ENCODE measurements at regions not wholly inside any gene's neighbourhood (a gene's known extent, or its start where the extent isn't known, plus 50 kb on each side); places are given as distances from the start of the nearest gene placed in this dataset.
"Not testable (repeated sequence)": the region's sequence is repeated elsewhere in the genome, so short reads cannot be mapped to it uniquely, and the experiment has no call there.

DNA sequence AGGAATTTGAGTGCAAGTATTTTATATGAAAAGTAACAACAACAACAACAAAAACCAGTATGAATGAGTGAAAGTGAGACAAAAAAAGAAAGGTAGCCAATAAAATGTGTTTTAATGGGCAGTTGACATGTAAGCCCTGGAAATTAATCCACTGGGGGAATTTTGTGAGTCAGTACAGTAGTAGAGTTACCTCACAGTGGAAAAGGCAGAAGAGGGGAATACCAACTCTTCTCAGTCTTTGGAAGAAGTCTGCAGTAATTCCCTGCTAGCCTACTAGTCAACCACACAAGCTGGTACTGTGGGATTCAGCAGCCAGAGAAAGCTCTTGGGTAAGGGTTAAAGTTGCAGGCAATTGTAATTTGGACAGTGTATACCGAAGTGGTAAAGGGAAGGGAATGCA lies 76.3 kb upstream of the IL15 start:
- 42 to 44% methylated on average over 1 of the region's 1 CpG for WGBS, 2 donors
- H3K9me3 ChIP-seq (ENCODE audit: control insufficient read depth in 2 of 2, insufficient read depth in 1 of 2, low read depth in 1 of 2, low read length in 1 of 2), result no peaks in the 10 kb centered on the region
- H3K27me3 ChIP-seq (ENCODE audit: control insufficient read depth in 1 of 2, insufficient read depth in 2 of 2, low read length in 2 of 2), result no peaks in the 10 kb centered on the region
- H3K27ac ChIP-seq (ENCODE audit: low read depth in 2 of 2, low read length in 1 of 2), result no peak overlapping the region
- no peak overlapping the region for H3K4me3 ChIP-seq (ENCODE audit: low read depth in 1 of 2, low read length in 2 of 2)
- H3K4me1 ChIP-seq (ENCODE audit: control insufficient read depth in 2 of 2, insufficient read depth in 2 of 2, low read length in 1 of 2), result no peaks in the 10 kb centered on the region
- H3K36me3 ChIP-seq (ENCODE audit: control insufficient read depth in 2 of 2, insufficient read depth in 2 of 2, low read length in 1 of 2), result no peaks in the 10 kb centered on the region

DNA sequence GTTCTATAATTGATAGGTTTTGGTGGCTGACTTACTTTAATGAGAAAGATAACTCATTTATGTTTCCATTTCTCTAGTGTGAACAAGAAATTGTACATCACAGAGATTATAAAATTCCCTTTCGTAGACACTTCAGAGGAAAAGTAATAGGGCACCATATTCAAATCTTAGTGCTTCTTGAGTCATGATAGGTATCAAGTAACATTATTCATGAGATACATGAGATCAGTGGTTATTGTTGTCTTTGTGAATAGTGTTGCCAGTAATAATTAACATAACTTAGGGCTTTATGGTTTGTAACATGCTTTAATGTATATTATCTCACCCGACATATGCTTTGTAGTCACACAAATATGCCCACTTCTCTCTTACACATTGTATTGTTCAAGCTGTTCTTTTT lies 73.7 kb upstream of the IL15 start:
- WGBS, 2 donors, result 93 to 94% methylated on average over 2 of the region's 2 CpGs
- no peak overlapping the region for H3K27ac ChIP-seq (ENCODE audit: low read depth in 2 of 2, low read length in 1 of 2)
- H3K27me3 ChIP-seq (ENCODE audit: control insufficient read depth in 1 of 2, insufficient read depth in 2 of 2, low read length in 2 of 2), result no peaks in the 10 kb centered on the region
- H3K4me1 ChIP-seq (ENCODE audit: control insufficient read depth in 2 of 2, insufficient read depth in 2 of 2, low read length in 1 of 2), result no peaks in the 10 kb centered on the region
- H3K9me3 ChIP-seq (ENCODE audit: control insufficient read depth in 2 of 2, insufficient read depth in 1 of 2, low read depth in 1 of 2, low read length in 1 of 2), result no peaks in the 10 kb centered on the region
- H3K4me3 ChIP-seq (ENCODE audit: low read depth in 1 of 2, low read length in 2 of 2), result no peak overlapping the region
- H3K36me3 ChIP-seq (ENCODE audit: control insufficient read depth in 2 of 2, insufficient read depth in 2 of 2, low read length in 1 of 2), result no peaks in the 10 kb centered on the region

DNA sequence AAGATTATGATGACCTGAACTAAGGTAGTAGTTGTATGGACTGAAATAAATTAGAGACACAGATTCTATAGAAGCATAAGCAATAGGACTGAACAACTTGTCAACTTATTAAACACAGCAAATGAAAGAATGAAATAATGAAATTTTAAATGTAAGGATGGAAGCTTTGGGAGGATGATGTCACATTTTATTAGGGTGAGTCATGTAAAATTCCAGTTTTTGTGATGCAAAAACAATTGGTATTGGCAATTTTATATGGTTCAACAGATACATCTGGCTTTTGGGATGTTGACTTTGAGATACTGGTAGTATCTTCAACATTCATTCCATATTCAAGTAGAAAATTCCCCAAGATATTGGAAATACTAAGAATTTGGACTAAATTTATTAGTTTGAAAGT lies 72.7 kb upstream of the IL15 start:
- H3K4me1 ChIP-seq (ENCODE audit: control insufficient read depth in 2 of 2, insufficient read depth in 2 of 2, low read length in 1 of 2), result no peaks in the 10 kb centered on the region
- H3K9me3 ChIP-seq (ENCODE audit: control insufficient read depth in 2 of 2, insufficient read depth in 1 of 2, low read depth in 1 of 2, low read length in 1 of 2), result no peaks in the 10 kb centered on the region
- H3K4me3 ChIP-seq (ENCODE audit: low read depth in 1 of 2, low read length in 2 of 2), result no peak overlapping the region
- no peaks in the 10 kb centered on the region for H3K36me3 ChIP-seq (ENCODE audit: control insufficient read depth in 2 of 2, insufficient read depth in 2 of 2, low read length in 1 of 2)
- H3K27ac ChIP-seq (ENCODE audit: low read depth in 2 of 2, low read length in 1 of 2), result no peak overlapping the region
- H3K27me3 ChIP-seq (ENCODE audit: control insufficient read depth in 1 of 2, insufficient read depth in 2 of 2, low read length in 2 of 2), result no peaks in the 10 kb centered on the region

DNA sequence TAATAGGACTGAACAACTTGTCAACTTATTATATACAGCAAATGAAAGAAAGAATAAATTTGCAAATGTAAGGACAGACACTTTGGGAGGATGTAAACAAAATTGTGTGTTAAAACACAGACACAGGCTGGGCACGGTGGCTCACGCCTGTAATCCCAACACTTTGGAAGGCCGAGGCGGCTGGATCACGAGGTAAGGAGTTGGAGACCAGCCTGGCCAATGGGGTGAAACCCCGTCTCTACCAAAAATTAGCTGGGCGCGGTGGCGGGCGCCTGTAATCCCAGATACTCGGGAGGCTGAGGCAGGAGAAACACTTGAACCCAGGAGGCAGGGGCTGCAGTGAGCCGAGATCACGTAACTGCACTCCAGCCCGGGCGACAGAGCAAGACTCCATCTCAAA lies 71.4 kb upstream of the IL15 start:
- not testable (repeated sequence) for H3K27ac ChIP-seq (ENCODE audit: low read depth in 2 of 2, low read length in 1 of 2); H3K4me1 ChIP-seq (ENCODE audit: control insufficient read depth in 2 of 2, insufficient read depth in 2 of 2, low read length in 1 of 2); H3K9me3 ChIP-seq (ENCODE audit: control insufficient read depth in 2 of 2, insufficient read depth in 1 of 2, low read depth in 1 of 2, low read length in 1 of 2); H3K36me3 ChIP-seq (ENCODE audit: control insufficient read depth in 2 of 2, insufficient read depth in 2 of 2, low read length in 1 of 2); H3K27me3 ChIP-seq (ENCODE audit: control insufficient read depth in 1 of 2, insufficient read depth in 2 of 2, low read length in 2 of 2); H3K4me3 ChIP-seq (ENCODE audit: low read depth in 1 of 2, low read length in 2 of 2)
- WGBS, 2 donors, result 92 to 95% methylated on average over 15 of the region's 15 CpGs

DNA sequence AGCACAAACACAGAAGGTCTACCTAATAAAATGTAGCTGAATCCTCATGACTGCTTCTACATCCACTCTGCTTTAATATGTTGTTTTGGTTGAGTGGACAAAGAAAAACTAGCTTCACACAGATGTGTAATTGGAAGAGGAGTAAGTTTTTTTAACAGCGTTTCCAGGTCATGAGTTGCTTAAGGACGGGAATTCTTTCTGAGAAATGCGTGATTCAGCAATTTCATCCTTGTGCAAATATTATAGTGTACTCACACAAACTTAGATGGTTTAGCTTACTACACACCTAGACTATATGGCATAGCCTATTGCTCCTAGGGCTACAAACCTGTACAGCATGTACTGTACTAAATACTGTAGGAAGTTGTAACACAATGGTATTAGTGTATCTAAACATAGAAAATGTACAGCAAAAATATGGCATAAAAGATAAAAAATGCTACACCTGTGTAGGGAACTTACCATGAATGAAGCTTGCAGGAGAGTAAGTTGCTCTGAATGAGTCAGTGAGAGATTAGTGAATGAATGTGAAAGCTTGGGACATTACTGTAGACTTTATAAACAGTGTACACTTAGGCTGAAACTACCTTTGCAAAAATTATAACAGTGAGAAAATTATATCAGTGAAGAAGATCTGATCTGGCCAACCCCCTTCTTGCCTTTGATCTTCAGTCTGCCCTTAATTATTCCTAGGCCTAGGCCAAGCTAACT lies 70.8 kb upstream of the IL15 start:
- H3K9me3 ChIP-seq (ENCODE audit: control insufficient read depth in 2 of 2, insufficient read depth in 1 of 2, low read depth in 1 of 2, low read length in 1 of 2), result no peaks in the 10 kb centered on the region
- H3K4me3 ChIP-seq (ENCODE audit: low read depth in 1 of 2, low read length in 2 of 2), result no peak overlapping the region
- H3K27me3 ChIP-seq (ENCODE audit: control insufficient read depth in 1 of 2, insufficient read depth in 2 of 2, low read length in 2 of 2), result no peaks in the 10 kb centered on the region
- no peaks in the 10 kb centered on the region for H3K4me1 ChIP-seq (ENCODE audit: control insufficient read depth in 2 of 2, insufficient read depth in 2 of 2, low read length in 1 of 2)
- no peak overlapping the region for H3K27ac ChIP-seq (ENCODE audit: low read depth in 2 of 2, low read length in 1 of 2)
- no peaks in the 10 kb centered on the region for H3K36me3 ChIP-seq (ENCODE audit: control insufficient read depth in 2 of 2, insufficient read depth in 2 of 2, low read length in 1 of 2)
- WGBS, 2 donors, result 69% methylated on average over 3 of the region's 3 CpGs

DNA sequence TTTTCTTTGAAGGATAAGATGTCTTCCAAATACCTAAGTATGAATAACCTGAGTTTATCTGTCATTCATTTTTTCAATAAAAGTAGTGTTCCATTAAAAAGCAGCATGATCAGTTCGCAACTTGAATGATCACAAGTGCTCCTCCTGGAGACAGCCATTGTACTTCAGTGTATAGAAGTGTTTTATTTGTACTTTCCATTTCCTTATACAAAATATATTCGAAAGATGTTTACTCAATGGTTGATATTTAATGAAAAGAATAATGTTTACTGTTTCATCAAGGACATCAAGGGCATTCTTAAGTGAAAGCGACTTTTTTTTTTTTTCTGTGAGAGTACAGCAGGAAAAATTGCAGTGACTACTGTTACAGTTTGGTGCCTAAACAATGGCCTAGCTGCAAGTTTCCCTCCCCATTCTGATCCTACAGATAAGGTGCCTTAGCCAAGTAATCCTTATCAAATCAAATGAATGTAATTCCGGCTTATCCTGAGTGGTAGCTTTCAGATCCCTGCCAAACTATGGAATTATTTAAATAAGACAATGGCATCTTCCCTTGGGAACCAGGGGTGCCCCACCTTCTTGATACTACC lies 69.0 kb upstream of the IL15 start:
- H3K4me1 ChIP-seq (ENCODE audit: control insufficient read depth in 2 of 2, insufficient read depth in 2 of 2, low read length in 1 of 2), result no peaks in the 10 kb centered on the region
- 75 to 76% methylated on average over 4 of the region's 4 CpGs for WGBS, 2 donors

DNA sequence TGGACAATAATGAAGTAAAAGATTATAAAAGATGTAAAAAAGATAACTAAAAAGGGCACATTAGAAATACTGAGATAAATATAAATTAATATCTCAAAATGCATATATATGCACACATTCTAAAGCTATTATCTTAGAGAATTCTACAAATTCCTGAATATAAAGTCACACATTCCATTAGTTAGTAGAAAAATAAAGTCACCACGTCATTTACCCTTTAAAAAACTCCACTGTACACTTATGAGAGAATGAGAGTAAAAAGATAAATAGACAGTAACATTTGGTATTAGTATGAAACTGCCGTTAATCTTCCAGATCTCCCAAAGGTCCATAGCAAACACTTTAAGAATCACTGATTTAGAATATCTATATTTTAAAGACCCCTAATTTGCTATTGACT lies 67.2 kb upstream of the IL15 start:
- 74 to 83% methylated on average over 2 of the region's 2 CpGs for WGBS, 2 donors
- H3K9me3 ChIP-seq (ENCODE audit: control insufficient read depth in 2 of 2, insufficient read depth in 1 of 2, low read depth in 1 of 2, low read length in 1 of 2), result no peaks in the 10 kb centered on the region
- H3K36me3 ChIP-seq (ENCODE audit: control insufficient read depth in 2 of 2, insufficient read depth in 2 of 2, low read length in 1 of 2), result no peaks in the 10 kb centered on the region
- H3K4me3 ChIP-seq (ENCODE audit: low read depth in 1 of 2, low read length in 2 of 2), result no peak overlapping the region
- no peak overlapping the region for H3K27ac ChIP-seq (ENCODE audit: low read depth in 2 of 2, low read length in 1 of 2)
- no peaks in the 10 kb centered on the region for H3K27me3 ChIP-seq (ENCODE audit: control insufficient read depth in 1 of 2, insufficient read depth in 2 of 2, low read length in 2 of 2)
- H3K4me1 ChIP-seq (ENCODE audit: control insufficient read depth in 2 of 2, insufficient read depth in 2 of 2, low read length in 1 of 2), result no peaks in the 10 kb centered on the region

More for the DNA sequence above, 69.0 kb upstream of the IL15 start:
- Histone ChIP-seq H3K4me3 (ENCODE audit: low read depth in 1 of 2, low read length in 2 of 2) (no peak overlapping the region), H3K9me3 (ENCODE audit: control insufficient read depth in 2 of 2, insufficient read depth in 1 of 2, low read depth in 1 of 2, low read length in 1 of 2) (no peaks in the 10 kb centered on the region), H3K27ac (ENCODE audit: low read depth in 2 of 2, low read length in 1 of 2) (no peak overlapping the region), H3K36me3 (ENCODE audit: control insufficient read depth in 2 of 2, insufficient read depth in 2 of 2, low read length in 1 of 2) (no peaks in the 10 kb centered on the region), H3K27me3 (ENCODE audit: control insufficient read depth in 1 of 2, insufficient read depth in 2 of 2, low read length in 2 of 2) (no peaks in the 10 kb centered on the region)

DNA sequence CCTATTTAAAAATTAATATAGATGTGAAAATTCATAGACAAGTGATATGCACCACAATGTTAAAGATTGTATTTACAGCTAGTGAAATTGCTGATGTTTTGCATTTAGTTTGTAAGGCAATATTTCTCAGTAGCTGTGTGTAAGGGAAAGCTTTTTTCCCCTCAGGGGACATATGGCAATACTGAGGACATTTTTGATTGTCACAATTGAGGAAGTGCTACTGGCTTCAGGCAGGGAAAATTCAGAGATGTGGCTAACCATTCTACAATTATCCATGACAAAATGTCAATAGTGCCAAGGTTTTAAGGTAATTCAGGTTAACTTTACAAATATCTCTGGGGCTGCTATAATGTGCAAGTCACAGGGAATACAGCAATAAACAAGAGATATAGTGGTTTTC lies 66.1 kb upstream of the IL15 start:
- Histone ChIP-seq H3K27me3 (ENCODE audit: control insufficient read depth in 1 of 2, insufficient read depth in 2 of 2, low read length in 2 of 2) (no peaks in the 10 kb centered on the region), H3K9me3 (ENCODE audit: control insufficient read depth in 2 of 2, insufficient read depth in 1 of 2, low read depth in 1 of 2, low read length in 1 of 2) (no peaks in the 10 kb centered on the region), H3K4me3 (ENCODE audit: low read depth in 1 of 2, low read length in 2 of 2) (no peak overlapping the region), H3K36me3 (ENCODE audit: control insufficient read depth in 2 of 2, insufficient read depth in 2 of 2, low read length in 1 of 2) (no peaks in the 10 kb centered on the region), H3K27ac (ENCODE audit: low read depth in 2 of 2, low read length in 1 of 2) (no peak overlapping the region), H3K4me1 (ENCODE audit: control insufficient read depth in 2 of 2, insufficient read depth in 2 of 2, low read length in 1 of 2) (no peaks in the 10 kb centered on the region)

DNA sequence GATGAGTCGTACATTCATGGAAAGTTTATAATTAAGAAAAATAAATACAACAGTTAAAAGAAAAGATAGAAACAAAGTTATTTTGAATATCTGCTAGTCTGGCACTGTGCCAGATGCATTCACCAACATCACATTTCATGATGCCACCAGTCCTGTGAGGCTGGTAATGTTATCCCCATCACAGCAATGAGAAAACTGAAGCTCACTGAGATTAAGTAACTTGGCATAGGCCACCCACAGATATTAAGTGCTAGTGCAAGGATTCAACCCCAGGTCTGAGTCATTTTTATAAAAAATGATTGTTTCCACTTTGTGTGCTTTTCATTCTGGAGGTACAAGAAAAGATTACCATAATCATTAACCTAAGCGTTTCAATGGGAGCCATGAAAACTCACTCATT lies 65.0 kb upstream of the IL15 start:
- H3K4me3 ChIP-seq (ENCODE audit: low read depth in 1 of 2, low read length in 2 of 2), result no peak overlapping the region
- H3K9me3 ChIP-seq (ENCODE audit: control insufficient read depth in 2 of 2, insufficient read depth in 1 of 2, low read depth in 1 of 2, low read length in 1 of 2), result no peaks in the 10 kb centered on the region
- 67 to 68% methylated on average over 2 of the region's 2 CpGs for WGBS, 2 donors
- no peaks in the 10 kb centered on the region for H3K27me3 ChIP-seq (ENCODE audit: control insufficient read depth in 1 of 2, insufficient read depth in 2 of 2, low read length in 2 of 2)
- H3K36me3 ChIP-seq (ENCODE audit: control insufficient read depth in 2 of 2, insufficient read depth in 2 of 2, low read length in 1 of 2), result no peaks in the 10 kb centered on the region
- H3K4me1 ChIP-seq (ENCODE audit: control insufficient read depth in 2 of 2, insufficient read depth in 2 of 2, low read length in 1 of 2), result no peaks in the 10 kb centered on the region
- H3K27ac ChIP-seq (ENCODE audit: low read depth in 2 of 2, low read length in 1 of 2), result no peak overlapping the region

DNA sequence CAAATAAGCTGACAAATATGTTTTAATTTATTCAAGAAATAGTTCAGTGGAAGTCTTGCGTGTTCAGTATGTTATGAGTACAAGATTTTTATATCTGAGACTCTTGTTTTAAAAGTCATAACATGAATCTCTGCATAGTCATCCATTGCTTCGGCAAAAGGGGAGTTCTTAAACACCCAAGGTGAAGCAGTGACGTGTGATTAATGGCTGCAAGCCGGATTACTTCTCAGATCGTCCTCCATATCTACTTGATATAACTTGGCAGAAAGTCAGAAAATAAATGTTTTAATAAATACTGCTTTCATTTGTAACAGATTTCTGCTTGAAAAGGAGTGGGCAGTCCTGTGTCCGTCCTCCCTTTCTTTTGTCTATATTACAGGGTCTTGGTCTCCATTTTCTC lies 64.6 kb upstream of the IL15 start:
- H3K4me1 ChIP-seq (ENCODE audit: control insufficient read depth in 2 of 2, insufficient read depth in 2 of 2, low read length in 1 of 2), result no peaks in the 10 kb centered on the region
- H3K36me3 ChIP-seq (ENCODE audit: control insufficient read depth in 2 of 2, insufficient read depth in 2 of 2, low read length in 1 of 2), result no peaks in the 10 kb centered on the region
- H3K9me3 ChIP-seq (ENCODE audit: control insufficient read depth in 2 of 2, insufficient read depth in 1 of 2, low read depth in 1 of 2, low read length in 1 of 2), result no peaks in the 10 kb centered on the region
- no peaks in the 10 kb centered on the region for H3K27me3 ChIP-seq (ENCODE audit: control insufficient read depth in 1 of 2, insufficient read depth in 2 of 2, low read length in 2 of 2)
- 62 to 70% methylated on average over 6 of the region's 6 CpGs for WGBS, 2 donors
- no peak overlapping the region for H3K4me3 ChIP-seq (ENCODE audit: low read depth in 1 of 2, low read length in 2 of 2)
- no peak overlapping the region for H3K27ac ChIP-seq (ENCODE audit: low read depth in 2 of 2, low read length in 1 of 2)

All from esophagus (tissue), 2 donors.